ENCODE measurements at regions not wholly inside any gene's neighbourhood (a gene's known extent, or its start where the extent isn't known, plus 50 kb on each side); places are given as distances from the start of the nearest gene placed in this dataset.

- intact Hi-C loops (cut with DNase I) = no loop called here
Measured at GRCh38 chr6:73923905-73924485, 228.0 kb downstream of the CD109 start.

DNA sequence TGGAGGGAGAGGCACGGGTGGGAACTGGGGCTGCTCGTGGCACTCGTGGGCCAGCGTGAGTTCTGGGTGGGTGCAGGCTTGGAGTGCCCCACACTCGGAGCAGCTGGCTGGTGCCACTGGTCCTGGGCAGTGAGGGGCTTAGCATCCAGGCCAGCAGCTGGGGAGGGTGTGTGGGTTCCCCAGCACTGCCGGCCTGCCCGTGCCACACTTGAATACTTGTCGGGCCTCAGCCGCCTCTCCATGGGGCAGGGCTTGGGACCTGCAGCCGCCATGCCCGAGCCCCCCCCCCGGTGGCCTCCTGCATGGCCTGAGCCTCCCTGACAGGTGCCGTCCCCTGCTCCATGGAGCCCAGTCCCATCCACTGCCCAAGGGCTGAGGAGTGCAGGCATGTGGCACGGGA is 207.2 kb downstream of the CD109 start:
- DNase-seq = no peak
- Histone ChIP-seq H3K27me3 (ENCODE audit: low read depth) (no peaks in the 10 kb centered on the region), H3K9me3 (peaks cover 13% of the 10 kb centered on the region), H3K4me1 (no peaks in the 10 kb centered on the region), H3K27ac (no peak overlapping the region), H3K36me3 (no peaks in the 10 kb centered on the region), H3K4me3 (no peak overlapping the region)
- no peak for ATAC-seq
- intact Hi-C loops (cut with DNase I) = no loop called here
- no peak for TF ChIP-seq CTCF (IDR thresholded peaks at IDR 0.05)

More at GRCh38 chr6:73923905-73924485, 228.0 kb downstream of the CD109 start:
- Histone ChIP-seq H3K36me3 (no peaks in the 10 kb centered on the region), H3K27ac (no peak overlapping the region), H3K27me3 (ENCODE audit: low read depth) (no peaks in the 10 kb centered on the region), H3K9me3 (peaks cover 7% of the 10 kb centered on the region), H3K4me1 (no peaks in the 10 kb centered on the region), H3K4me3 (no peak overlapping the region)
- DNase-seq (no peak), ATAC-seq (no peak)
- no peak for TF ChIP-seq CTCF (IDR thresholded peaks at IDR 0.05)

DNA sequence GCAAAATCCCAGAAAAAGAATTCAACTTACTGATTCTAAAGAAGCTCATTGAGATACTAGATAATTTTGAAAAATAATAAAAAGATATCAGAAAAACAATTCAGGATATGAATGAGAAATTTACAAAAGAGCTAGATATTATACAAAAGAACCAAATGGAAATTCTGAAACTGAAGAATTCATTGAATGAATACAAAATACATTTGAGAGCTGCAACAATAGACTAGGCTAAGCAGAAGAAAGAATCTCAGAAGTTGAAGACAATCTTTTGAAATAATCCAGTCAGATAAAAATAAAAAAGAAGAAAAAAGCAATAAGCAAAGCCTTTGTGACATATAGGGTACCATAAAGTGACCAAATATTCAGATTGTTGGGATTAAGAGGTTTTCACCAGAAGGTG is 206.0 kb downstream of the CD109 start:
- DNase-seq = no peak

GRCh38 chr6:73901311-73901710 is 205.3 kb downstream of the CD109 start:
- Histone ChIP-seq H3K27me3 (ENCODE audit: low read depth) (no peaks in the 10 kb centered on the region), H3K4me3 (no peak overlapping the region), H3K27ac (no peak overlapping the region), H3K9me3 (peaks cover 13% of the 10 kb centered on the region), H3K4me1 (no peaks in the 10 kb centered on the region), H3K36me3 (no peaks in the 10 kb centered on the region)
- TF ChIP-seq CTCF (IDR thresholded peaks at IDR 0.05) = no peak
- DNase-seq (no peak), ATAC-seq (no peak)
- intact Hi-C loops (cut with DNase I) = no loop called here

More for the DNA sequence above, 206.0 kb downstream of the CD109 start:
- peaks cover 13% of the 10 kb centered on the region for H3K9me3 ChIP-seq
- no peak for ATAC-seq
- no peaks in the 10 kb centered on the region for H3K36me3 ChIP-seq
- no peak overlapping the region for H3K4me3 ChIP-seq
- H3K27ac ChIP-seq = no peak overlapping the region
- H3K27me3 ChIP-seq (ENCODE audit: low read depth) = no peaks in the 10 kb centered on the region
- no peaks in the 10 kb centered on the region for H3K4me1 ChIP-seq
- no peak for TF ChIP-seq CTCF (IDR thresholded peaks at IDR 0.05)
- intact Hi-C loops (cut with DNase I) = no loop called here

DNA sequence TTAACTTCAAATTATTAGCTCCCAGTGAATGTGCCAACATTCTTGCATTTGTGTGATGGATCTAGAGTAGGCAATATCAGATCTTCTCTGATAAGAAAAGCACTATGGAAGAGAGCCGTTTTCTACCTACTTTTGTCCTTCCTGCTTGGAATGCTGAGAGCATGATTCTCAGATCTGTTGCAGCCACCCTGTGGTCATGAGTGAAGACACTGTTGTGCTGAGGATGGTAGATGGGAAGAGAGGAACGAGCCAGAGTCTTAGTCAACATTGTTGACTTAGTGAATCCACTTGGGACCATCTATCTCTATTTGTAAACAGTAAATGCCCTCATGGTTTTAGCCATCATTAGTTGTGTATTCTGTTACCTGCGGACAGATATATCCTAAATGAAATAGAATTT is 202.6 kb downstream of the CD109 start:
- intact Hi-C loops (cut with DNase I) = no loop called here
- H3K4me1 ChIP-seq = no peaks in the 10 kb centered on the region
- H3K27ac ChIP-seq = no peak overlapping the region
- H3K4me3 ChIP-seq = no peak overlapping the region
- no peaks in the 10 kb centered on the region for H3K36me3 ChIP-seq
- no peak for TF ChIP-seq CTCF (IDR thresholded peaks at IDR 0.05)
- no peaks in the 10 kb centered on the region for H3K27me3 ChIP-seq (ENCODE audit: low read depth)
- DNase-seq = no peak
- H3K9me3 ChIP-seq = peaks cover 13% of the 10 kb centered on the region
- no peak for ATAC-seq
